Hepatic stellate cell (primary cell): ENCODE measurements at regions not wholly inside any gene's neighbourhood (a gene's known extent, or its start where the extent isn't known, plus 50 kb on each side); places are given as distances from the start of the nearest gene placed in this dataset.
A peak's percentile ranks its signal among the peaks of the same experiment; 100 is the strongest.
"Not testable (repeated sequence)": the region's sequence is repeated elsewhere in the genome, so short reads cannot be mapped to it uniquely, and the experiment has no call there.

ENCODE experiments used
- DNase-seq: peaks from one replicate; pipeline ENCODE4 v3.0.0; 2011; ENCODE audit warnings: low spot score

DNA sequence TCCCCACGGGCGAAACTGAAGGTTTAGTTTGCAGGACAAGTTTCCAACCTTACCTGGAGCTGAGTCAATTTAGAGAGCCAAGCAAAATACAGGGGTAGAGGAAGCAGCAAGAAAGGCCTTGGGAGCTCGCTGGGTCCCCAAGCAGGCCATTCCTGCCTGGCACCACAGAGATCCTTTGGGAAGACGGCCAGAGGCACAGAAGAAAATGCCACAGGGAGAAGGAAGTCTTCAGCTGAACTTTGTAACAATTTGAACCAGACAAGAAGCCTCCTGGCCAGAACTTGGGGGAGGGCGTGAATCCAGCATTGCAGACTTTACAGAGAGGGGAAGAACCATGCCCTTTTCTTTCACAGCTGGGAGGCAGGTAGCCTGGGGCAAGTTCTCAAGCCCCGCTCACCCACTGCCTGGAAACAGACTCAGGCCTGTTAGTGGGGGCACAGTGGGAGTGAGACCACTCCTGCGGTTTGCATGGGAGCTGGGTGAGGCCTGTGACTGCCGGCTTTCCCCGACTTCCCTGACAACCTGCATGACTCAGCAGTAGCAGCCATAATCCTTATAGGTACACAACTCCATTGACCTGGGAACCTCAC, 259.4 kb downstream of the SETD4 start:
- DNase-seq, result not testable (repeated sequence)

DNA sequence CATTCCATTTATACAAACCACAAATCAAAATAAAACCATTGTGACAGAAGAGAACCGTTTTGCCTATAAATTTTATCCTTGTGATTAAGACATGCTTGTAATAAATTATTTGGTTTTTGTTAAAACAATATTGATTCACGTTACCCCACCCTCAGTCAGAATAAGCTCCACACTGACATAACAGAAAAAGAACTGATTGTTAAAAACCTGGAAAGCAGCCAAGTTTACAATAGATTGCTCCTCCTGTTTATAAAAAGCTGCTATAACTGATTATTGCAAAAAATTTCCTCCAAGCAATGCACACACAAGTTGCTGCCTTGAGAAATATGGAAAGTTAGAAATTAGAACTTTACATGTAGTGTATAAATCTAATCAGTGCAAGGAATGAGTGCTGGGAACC, 263.5 kb downstream of the SETD4 start:
- DNase-seq, result no peak

DNA sequence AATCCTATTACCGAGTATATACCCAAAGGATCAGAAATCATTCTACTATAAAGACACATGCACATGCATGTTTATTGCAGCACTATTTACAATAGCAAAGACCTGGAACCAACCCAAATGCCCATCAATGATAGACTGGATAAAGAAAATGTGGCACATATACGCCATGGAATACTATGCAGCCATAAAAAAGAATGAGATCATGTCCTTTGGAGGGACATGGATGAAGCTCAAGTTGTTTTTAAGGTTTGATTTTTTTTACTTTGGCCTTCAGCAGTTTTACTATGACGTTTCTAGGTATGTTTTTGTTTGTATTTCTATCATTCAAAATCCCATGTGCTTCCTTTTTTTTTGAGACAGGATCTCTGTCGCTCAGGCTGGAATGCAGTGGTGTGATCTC, 265.8 kb downstream of the SETD4 start:
- DNase-seq, result not testable (repeated sequence)

DNA sequence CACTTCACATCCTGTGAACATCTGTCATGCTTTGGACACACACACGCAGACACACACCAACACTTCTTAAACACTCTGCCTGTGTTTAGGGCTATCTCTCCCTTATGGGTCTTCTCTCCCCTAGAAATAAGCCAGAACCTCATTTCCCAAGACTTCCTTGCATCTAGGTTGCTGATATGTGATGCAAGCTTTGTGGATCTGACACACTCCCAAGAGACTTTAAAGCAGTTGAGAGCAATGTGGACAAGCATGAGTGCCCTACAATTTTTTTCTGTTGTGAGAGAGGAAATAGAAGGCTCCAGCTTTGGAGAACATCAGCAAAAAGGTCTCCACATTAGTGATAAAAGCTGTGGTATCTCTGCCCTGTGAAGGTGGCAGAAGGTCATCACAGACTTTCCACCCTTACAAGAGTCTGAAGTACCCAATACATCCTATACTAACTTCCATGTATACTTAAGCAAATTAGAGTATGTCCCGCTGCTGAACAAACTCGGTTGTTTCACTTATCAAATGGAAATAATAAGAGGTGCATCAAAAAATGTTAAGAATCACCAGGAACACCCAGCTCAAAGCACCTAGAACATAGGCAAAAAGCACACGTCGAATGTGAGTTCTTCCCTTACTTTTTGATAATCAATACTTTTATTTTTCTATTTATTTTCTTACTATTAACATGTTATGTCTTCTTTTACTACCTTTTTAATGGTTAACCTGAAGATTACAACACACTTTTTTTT, 267.6 kb downstream of the SETD4 start:
- DNase-seq, result peak; percentile 11

DNA sequence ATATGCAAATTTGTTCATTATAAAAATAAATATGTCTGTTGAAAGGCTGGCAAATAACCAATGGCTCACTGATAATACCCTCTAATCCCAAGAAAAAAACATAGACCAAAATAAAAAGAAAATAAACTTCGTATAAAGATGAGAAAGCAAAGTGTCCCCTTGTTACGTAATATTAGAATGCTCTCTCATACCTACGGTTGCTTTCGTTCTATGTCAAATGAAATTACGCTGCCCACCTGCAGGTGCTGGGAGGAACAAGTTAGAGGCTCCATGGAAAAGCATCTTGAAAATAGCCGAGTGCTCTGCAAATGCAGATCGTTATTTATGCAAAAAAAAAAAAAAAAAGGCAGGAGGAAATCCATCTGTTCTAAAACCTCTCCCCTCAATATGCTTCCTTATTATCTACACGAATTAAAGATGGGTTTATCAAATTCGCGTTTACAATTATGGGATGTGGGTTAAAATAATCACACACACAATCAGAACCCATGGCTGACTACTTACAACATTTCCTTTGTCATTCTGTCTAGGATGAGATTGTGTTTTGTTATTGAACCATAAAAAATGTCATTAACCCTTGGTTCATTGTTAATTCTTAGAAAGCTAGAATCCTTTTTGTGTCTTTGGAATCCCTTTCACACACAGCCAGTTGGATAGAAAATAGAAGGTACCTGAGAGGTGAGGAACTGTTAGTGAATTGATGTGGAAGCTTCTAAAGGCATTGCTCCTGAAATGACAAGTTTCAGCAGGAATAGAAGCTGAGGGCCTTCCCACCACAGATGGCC, 268.6 kb downstream of the SETD4 start:
- DNase-seq, result no peak

DNA sequence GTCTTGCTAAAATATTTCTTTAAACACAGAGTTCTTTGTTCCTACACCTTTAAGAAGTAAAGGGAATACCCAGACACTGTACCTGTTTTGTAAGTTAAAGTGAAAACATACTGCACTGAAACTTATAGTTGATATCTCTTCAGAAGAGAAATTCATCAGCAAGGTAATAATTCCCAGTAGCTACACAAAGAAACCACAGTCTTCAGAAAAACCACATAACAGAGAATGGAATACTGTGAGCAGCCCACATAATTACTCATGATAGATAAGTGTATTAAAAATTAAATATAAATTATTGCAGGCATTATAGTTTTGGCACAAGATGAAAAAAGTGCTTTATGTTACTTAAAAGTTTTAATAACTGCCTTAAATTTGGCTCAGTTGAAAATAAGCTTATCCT, 276.6 kb downstream of the SETD4 start:
- DNase-seq, result no peak

DNA sequence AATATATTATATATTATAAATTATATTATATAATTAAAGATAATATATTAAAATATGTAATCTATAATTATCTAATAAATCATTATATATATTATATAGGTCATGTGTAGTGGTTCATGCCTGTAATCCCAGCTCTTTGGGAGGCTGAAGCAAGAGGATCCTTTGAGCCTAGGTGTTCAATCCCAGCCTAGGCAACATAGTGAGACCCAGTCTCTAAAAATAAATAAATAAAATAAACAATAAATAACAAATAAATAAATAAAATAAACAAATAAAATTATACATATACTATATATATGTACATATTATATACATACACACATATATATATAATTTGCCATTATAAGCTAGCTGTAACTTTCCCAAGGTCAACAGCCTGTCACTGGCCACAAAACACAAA, 277.7 kb downstream of the SETD4 start:
- DNase-seq, result no peak

DNA sequence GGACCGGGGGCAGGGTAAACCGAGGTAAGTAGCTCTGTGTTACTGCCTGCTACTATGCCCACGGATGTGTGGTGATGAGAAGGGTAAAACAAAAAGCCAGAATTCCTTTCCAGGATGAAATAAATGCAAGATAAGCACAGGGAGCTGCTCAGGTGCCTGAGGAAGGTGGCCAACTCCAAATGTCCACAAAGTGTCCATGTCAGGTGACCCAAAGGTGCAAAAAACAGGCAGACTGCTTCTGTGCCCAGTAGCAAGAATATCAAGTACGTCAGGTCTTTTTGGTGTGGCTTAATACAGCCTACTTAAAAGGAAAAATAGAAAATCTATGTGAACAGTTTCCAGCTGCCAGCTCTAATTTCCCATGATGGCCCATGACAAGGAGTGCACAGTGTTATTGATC, 279.3 kb downstream of the SETD4 start:
- no peak for DNase-seq

DNA sequence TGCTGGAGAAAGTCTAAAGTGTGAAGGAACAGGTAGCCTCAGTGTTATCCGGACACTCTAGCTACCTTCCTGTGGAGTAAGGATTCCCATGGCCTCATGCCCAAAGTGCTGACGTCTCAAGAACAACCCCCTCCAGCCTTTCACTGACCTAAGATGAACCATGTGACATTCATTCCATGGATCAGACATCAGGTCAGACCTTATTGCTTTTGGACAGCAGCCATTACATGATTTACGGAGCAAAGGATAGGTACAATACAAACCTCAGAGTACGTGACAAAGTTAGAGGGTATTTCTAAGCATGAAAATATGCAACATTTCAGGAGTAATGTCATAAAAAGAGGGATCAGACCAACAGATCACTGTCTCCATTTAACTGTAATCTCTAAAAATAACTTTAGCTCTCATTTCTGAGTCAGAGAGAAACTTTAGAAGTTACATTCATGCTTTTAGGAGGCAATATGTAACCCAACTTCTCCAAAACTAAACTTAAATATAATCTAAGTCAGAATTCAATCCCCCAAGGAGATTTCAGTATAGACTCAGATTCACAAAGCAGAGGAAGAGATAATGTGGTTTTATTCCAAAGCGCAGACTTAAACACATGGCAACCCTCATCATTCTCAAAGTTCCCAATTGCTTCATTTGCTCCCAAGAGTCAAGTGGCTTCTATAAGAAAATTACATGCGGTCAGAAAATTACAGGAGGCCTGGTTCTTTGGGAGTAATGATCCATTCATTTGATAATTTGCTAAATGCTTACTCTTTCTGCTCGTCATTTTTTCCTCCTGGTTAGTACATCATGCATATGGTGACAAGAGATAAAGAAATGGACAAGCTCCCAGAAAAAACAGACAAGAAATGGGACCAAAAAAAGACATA, 280.4 kb downstream of the SETD4 start:
- peak; percentile 57 for DNase-seq

DNA sequence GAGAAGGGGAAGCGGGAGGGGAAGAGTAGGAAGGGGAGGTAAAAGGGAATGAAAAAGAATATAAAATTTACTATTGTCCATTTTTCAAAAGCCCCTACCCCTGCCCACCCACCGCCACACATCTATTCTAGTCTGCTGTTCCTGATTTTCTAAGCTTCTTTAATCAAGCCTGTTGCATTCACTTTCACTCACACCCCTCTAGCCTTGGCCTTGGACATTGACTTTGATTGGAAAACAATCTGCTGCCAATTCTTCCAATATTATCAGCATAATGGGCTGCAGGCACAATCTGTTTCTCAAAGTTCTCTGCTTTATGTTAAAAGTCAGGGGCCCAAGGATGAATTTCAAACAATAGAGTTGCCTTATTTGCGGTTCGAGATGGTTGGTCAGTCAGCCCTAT, 281.2 kb downstream of the SETD4 start:
- no peak for DNase-seq

DNA sequence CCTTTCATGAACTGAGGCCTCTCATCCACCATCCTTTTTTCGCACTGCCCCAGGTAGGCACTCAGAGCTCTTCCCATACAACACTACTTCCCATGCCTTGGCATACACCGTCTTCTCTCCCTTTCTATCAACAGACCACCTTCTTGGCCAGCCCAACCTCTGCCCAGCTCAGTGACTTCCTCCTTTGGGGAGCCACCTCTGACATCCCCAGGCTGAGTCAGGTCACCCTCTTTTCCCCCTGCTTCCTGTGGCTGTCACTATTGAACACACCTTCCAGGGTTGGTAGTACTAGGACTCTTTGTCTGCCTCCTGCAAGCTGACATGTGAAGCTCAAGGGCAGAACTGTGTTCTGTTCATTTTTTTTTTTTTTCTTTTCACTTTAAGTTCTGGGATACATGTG, 283.2 kb downstream of the SETD4 start:
- DNase-seq, result no peak

DNA sequence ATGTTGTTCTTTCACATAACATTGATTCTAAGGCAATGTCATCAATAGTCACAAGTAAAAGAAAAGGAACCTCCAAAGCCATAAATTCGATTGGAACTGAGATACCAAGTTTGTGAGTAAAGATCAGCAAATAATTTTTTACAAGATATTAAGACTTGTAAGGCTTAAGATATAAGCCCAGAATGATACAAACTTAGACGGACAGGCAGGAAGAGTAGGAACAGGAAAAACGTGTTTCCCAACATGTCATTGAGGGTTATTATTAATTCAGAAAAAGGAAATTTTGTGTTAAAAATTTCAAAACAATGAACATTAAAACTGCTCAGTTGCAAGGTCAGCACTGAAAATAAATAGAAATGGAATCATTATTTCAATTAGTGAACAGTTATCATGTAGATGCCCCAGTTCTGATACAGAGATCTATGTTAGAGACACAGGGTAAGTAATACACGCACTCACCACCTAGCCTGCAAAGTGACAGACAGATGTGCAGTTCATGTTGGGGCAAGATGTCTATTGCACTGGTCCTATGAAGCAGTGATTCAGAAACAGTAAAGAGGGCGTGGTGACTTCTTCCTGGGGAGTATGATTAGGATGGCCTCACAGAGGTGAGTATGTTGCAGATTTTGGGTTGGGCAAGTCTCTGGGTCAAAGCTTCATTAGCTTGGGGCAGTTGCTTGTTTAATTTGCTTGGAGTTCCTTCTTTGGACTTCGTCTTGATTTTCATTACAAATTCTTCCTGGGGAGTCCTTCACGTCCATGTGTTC, 284.4 kb downstream of the SETD4 start:
- no peak for DNase-seq

DNA sequence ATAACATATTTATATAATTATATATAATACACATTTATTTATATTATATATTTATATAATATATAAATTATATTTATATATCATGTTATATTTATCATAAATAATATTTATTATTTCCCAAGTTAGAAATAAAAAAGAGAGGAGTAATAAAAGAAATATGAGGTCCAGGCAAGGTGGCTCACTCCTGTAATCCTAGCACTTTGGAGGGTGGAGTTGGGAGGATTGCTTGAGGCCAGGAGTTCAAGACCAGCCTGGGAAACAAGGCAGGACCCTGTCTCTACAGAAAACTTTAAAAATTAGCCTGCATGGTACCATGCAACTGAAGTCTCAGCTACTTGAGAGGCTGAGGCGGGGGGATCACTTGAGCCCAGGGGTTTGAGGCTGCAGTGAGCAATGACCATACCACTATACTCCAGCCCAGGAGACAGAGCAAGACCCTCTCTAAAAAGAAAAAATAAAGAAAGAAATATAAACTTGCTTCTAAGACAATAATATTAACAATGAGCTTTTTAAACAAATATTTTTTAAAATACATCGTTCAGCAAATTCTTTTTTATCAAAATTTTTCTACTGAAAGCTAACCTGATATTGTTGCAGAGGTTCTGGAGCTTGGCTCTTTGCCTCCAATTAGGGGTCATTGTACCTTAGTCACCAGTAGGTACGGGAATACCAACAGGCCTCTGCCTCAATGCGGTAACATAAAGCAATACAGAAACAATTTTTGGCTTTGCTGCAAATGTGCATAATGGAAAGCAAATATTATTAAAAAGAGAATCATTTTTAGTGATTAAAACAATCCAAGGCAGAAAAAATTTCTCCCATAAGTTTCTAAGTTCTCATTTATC, 290.0 kb downstream of the SETD4 start:
- DNase-seq, result no peak

DNA sequence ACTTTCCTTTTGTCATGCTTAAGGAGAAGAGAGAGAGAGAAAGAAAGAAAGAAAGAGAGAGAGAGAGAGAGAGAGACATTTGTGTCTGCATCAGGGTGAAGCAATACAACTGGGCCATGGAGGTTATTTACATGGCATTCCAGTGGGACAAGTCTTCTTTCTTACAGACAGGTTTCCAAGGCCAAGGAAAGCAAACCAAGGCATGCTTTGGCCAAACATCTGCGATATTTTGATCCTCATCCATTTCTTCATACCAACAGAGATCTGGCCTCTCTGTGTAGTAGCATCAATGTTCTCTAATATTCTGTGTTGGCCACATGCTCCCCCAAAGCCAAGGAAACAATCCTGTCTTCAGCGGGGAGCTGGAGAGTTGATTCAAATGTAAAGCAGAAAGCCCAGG, 292.1 kb downstream of the SETD4 start:
- no peak for DNase-seq

DNA sequence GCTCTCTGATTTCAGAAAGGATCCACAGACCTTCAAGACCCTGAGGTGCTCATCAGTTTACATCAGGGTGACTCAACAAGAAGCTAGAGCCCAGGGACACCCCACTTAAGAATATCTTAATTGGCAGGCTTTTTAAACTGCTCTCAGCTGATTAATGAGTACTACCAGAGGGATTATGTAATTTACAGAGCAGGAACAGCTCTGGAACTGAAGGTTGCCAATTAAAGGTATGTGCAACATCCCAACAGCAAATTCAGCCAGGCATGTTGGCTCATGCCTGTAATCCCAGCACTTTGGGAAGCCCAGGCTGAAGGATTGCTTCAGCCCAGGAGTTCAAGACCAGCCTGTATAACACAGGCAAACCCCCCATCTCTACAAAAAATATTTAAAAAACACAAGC, 295.7 kb downstream of the SETD4 start:
- no peak for DNase-seq

DNA sequence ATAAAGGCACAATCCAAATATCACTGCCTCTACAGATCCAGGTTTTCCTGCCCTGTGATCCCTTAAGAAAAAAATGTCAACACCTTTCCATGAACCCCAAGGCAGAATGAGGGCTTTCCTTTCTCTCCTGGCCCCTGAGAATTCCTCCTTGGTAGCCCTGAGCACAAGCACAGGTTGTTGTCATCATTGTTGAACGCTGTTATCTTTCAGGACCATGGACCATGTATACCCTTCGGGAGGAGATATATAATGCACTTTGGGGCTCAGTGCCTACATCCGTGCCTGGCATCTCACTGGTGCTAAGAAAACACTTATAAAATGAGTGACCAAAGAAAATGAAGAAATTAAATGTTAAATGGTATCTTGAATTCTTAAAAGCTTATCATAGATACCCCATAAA, 296.2 kb downstream of the SETD4 start:
- no peak for DNase-seq

DNA sequence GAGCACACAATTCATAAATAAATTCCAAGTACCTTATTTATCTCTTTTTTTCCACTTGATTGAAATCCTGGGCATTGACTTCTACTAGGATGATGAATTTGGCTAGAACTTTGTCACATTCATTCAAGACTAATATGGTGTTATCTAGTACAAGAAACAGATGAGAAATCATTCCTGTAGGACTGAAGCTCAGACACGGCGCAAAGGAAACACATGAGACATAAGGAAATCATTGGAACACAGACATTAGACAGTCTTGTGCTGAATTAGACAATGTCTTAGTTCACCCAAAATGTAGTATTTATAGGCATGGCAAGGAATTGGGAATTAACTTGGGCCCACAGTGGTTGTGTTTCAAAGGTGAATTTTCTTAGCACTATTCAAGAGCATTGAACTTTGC, 305.7 kb downstream of the SETD4 start:
- DNase-seq, result no peak

DNA sequence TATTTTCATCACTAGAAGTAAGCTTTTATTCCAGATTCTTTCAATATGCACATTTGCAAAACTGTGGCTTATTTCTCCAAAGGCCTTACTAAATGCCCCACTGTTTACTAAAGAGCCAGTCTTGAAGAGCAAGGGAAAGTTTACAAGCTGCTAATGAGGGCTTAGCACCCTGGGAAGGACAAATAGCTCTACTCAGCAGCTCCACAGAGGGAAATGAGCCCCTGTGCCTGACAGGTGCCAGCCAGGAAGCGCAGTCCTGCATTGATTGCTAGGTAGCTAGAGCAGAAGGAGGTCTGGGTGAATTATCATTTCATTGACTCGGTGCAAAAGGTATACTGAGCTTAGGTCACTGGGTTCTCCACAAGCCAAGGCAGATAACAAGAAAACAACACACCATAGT, 307.0 kb downstream of the SETD4 start:
- no peak for DNase-seq

DNA sequence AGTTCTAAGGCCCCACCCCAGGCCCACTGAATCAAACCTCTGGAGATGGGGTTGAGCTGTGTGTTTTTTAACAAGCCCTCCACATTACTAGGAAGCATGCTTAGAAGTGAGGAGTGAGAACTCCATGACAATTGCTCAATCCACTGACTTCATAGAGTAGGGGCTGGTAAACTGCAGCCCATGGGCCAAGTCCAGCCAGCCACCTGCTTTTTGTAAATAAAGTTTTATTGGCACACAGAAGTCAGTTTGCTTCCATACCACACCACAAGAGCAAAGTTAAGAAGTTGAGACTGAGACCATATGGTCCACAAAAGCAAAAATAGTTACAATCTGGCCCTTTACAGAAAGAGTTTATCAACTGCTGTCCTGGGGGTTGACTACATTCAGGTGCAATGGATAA, 309.2 kb downstream of the SETD4 start:
- no peak for DNase-seq

DNA sequence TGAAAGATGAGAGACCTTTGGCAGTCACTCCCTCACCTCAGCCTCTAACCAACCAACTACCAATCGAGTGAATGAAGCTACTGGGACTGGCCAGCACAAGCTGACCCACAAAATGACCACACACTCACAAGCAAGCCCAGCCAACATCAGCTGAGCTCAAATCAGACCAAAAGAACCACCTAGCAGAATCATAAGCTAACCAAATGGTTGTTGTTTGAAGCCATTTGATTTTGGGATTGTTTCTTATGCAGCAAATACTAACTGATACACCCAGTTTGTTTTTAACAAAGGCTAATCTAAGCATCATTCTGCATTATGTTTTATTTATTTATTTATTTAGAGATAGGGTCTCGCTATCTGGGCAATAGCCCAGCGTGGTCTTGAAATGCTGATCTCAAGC, 310.4 kb downstream of the SETD4 start:
- no peak for DNase-seq
